Hematopoietic multipotent progenitor cell treated with erythropoietin and hydrocortisone succinate and interleukin-3 and kit ligand, for 17 days (in vitro differentiated cells): ENCODE measurements at regions not wholly inside any gene's neighbourhood (a gene's known extent, or its start where the extent isn't known, plus 50 kb on each side); places are given as distances from the start of the nearest gene placed in this dataset.

Source experiments
- DNase-seq: peaks from one replicate; pipeline ENCODE4 v3.0.0-alpha.2; 2015; ENCODE audit warnings: low spot score

DNA sequence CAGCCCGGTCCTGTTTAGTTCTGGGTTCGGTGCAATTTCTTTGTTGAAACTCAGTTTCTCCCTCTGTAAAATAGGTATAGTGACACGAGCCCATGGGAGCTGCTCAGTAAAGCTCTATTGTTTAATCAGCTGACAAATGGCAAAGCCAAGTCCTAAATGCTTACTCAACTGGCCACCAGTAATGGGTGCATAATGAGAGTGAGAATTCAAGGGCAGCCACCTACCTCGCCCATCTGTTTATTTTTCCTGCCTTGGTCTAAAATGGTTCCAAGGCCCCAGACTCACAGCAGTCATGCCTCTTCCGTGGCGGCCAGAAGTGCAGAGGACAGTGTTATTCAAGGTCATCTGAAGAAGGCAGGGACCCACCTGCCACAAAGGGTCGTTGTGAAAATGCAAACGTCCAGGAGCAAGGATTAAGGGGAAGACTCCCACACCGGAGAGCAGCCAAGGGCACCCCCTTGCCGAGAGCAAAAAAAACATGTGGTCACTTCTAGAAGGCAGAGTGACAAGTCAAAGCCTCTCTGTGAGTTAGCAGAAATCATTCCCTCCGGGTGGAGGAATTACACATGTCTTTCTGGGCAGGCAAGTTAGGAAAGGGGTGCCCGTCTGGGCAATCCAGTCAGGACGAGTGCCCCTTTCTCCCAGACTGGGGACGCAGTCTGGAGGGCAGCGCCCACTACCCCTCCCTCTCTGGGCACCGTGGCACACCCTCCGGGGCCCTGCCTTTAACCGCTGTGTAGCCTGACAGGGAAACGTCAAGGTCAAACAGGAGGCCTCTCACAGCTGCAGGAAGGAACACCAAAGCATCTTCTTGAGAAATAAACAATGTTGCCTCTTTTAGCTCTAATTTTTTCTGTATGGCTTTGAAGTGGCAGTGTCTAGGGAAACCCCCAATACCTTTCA, 186.2 kb downstream of the FOXO1 start:
- no peak for DNase-seq

DNA sequence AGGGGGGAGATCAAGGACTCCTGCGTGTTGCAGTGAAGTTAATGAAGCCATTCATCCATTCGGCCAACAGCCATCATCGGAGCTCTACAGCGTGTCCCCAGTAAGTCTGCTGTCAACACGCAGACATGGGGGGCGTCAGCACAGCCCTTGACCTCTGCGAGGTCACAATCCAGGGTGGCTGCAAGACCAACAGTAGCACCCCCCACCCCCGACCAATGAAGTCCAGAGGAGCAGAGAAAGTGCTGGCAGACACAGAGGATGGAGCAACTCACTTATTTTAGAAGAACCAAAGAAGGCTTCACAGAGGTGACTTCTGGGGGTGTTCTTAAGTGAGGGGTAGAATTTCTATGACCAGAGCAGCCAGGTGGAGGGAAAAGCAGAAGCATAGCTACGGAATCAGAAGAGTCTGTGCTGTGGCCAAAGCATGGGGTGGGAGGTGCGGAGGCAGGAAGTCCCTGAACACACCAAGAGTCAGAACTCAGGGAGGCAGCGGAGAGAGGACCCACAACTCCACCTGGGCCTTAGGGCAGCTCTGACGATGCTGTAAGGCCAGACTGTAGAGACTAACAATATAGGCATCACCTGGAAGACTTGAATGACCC, 185.4 kb downstream of the FOXO1 start:
- DNase-seq: no peak

DNA sequence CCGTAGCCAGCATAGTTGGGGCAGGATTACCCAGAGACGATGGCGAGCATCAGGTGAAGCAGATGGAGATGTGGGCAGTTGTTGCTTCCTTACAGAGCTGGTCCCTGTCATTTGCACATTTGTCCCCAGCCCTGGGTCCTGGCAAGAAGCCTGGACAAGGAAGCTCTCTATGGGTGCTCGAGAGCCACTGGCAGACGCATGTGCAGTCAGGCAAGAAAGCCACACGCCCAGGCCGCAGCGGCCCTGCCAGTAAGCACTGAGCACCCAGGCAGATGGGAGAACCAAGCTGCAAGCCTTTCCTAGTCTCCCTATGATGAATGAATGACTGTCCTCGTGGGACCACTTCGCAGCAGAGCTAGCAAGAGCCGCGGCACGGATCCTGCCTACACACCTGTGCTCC, 182.8 kb downstream of the FOXO1 start:
- no peak for DNase-seq

DNA sequence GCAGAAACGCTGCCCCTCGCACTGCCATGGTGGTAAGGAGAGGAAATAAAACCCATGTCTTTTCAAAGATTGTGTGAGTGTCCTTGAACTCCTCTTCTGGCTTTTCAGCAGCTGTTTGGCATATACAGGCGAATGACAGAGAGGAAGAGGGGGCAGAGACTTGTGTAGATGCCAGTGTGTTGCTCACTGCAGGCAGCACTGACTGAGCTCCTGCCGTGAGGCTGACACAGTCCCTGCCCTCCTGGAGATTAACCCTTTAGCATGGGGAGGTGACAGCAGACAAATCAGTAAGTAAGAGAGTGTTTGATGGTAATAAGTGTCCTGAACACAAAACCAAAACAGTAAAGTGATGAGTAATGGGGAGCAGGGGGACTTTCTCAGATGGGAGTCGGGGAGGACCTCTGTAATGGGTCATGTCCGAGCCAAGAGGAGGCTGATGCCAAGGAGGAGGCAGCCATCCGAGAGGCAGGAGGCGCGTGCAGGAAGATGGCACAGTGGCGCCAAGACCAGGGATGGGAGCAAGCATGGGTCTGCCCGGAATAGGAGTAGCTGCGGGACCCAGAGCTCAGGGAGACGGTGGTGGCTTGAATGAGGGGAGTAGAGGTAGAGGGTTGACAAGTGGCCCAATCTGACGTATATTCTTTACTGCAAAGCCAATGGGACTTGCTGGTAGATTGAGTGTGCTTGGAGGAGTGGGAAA, 182.2 kb downstream of the FOXO1 start:
- DNase-seq: no peak

DNA sequence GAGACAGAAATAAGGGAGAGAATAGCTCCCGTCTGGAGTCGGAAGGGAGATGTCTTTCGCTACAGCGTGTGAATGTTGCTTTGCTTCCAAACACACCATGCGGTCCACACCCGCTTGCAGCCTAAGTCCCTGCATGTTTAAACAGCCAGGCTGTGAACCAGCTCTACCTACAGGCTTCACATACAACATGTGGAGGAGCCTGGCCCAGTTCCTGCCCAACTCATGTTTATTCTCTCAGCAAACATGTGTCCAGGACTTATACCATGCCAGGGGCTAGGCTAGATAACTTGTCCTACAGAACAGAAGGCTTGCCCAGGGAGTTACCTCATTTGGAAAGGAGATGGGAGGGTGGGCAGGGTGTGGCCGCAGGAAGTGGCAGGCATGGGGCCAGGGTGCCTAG, 181.5 kb downstream of the FOXO1 start:
- no peak for DNase-seq

DNA sequence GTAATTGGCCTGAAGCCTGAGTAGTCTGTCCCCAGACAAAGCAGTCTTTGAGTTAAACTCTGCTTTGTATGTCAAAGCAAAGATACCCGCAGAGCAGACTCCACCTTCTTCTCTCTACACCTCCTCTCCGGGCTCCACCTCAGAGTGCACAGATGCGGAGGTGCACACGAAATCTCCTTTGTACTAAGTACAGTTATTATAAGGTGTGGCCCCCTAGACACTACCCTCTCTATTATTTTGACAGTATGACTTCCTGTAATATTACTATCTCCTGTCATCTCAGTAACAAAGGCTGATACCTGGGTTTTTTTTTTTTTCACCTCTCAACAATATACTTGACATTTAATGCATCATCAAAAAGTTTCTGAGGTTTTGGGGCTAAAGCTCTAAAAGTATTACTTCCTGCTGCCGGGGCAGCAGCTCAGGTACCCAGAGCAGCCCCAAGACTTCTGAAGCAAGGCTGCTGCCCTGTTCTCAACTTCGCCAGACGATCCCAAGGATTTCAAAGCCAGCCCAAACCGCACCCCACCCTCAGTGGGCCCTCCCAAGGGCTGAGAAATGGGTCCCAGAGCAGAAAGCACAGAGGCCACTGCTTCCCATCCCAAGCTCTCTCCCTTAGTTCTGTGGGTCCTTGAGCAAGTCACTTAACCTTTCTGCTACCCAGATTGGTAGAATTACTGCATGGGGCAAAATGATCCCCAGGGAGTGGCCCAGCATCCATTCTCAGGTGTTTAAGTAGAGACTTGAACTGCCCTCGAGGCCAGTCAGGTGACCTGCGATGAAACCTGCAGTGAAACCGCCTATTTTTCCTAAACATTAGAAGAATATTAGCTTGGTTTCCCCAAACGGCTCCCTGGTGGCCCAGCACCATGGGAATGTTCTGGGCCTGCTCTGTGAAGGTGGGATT, 180.6 kb downstream of the FOXO1 start:
- no peak for DNase-seq

DNA sequence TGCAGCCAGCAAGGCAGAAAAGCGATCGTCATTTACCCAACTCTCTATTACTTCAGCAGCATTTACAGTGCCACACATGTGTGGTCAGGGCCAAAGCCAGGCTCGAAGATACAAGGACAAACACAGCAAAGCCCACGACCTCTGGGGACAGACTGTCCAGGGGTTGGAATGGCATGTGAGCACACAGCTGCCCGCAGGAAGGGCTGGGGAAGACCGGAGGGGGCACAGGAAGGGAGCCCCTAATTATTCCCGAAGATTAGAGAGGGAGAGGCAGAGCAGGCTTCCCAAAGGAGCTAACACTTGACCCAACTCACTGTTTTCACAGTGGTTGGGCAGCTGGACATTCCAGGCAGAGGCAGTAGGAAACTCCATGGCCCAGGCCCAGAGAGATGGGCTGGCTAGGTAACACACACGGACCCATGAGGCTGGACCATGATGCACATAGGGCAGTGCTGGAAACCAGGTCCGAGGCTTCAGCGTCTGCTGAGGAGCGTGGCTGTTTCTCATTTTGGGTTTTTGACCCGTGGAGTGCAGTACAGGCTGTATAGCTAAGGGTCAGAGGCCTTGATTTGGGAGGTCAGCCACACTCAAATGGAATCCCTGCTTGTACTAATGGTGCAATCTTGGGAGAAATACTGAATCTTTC, 179.8 kb downstream of the FOXO1 start:
- DNase-seq: no peak

DNA sequence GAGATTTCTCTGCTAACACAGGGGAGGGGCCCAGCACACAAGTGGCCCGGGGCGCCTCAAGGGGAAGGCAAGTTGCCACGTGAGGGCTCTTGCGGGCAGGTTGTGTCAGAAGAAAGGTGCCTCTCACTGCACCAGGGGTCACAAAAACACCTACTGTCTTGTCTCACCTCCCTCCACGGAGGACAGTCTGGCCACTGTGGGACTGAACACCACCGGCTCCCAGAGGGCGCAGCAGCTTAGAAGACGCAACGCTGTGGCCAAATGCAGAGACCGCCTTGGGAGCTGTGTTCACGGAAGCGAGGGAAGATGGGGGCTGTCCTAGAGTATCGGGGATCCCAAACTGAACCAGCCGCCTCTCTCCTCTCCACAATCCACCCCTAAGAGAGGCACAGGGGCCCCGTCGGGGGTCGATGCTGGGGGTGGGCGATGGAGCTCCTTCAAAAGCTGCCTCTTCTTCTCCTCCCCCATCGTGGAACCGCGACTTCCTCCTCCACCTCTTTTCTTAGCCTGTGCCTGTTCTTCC, 177.5 kb downstream of the FOXO1 start:
- DNase-seq: no peak

DNA sequence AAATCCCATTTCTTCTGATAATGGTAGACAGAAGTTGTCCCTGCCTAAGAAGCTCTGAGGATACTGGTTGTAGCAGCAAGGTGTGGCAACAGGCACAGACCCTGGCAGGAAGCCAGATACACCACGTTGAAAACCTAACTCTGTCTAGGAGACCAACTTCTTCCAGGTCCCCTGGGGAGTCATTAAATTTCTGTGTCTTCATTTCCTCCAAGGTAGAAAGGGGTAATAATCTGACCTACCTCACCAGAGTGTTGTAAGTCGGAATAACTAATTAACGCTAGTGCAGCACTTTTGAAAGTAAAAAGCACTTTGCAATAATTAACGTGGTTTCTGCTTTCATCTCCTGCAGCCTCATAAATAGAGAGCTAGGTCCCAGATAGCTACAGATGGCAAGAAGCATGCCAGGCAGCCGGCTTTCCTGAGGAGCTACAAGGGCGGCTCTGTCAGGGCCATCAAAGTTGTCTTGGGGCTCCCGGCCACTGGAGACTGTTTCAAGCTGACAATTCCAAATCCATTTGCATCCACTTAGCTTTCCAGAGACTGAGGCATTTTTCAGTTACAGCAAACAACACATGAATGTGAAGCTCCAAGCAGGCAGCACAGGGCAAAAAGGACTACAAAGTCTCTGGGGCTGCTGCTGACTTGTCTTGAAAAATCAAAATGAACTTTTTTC, 176.2 kb downstream of the FOXO1 start:
- no peak for DNase-seq

DNA sequence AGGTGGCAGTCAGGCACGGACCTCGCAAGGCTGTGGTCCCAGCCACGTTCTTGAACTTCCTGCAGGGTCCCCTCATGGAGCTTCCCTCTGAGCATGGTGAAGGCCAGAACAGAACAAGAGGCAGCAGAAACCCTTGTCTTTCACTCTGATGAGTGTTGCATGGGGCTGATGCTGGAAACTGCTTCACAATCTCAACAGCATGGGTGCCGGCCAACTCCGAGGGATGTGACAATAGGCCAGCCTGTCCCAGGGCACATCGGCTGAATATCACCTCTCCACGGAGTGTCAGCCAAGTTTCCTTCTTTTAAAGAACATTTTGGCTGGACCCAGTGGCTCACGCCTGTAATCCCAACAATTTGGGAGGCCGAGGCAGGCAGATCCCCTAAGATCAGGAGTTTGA, 173.9 kb downstream of the FOXO1 start:
- DNase-seq: no peak

DNA sequence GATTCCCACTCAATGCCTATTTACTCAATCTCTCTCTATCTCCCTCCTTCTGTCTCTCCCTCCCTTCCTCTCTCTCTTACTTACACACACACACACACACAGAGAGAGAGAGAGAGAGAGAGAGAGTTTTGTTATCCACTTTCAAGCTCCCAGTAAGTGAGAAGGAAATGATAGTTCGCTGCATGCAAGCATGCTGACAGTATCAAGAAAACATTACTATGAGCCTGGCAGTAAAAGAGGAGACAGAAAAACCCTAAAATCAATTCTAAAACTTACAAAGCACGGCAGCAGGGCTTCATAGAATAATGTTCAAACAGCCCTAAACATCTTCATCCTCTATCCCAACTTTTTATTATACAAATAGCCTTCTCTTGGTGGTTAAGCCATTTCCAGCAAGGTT, 171.9 kb downstream of the FOXO1 start:
- DNase-seq: no peak

DNA sequence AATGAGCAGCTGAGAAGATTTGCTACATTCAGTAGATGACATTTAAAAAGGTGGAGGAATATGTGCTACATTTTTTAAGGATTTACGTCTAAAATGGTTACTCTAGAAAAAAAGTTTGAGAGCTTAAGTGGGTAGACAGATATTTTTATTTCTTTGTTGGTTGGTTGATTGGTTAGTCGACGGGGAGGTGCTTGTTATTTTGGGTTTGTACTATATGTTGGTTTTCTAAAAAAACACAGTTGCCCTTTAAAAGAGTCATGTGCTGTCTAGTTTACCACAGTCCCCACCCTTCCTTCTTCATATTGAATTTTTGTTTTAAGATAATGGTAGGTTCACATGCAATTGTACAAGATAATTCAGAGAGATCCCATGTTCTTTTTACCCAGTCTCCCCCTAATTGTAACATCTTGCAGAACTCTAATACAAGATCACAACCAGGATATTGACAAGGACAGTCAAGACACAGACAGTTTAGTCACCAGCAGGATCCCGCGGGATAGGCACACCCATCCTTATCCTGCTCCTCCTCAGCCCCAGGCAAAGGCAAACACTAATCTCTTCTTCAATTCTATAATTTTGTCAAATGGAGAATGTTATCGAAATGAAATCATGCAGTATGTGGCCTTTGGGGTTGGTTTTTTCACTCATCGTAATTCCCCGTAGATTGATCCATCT, 171.4 kb downstream of the FOXO1 start:
- DNase-seq: no peak

DNA sequence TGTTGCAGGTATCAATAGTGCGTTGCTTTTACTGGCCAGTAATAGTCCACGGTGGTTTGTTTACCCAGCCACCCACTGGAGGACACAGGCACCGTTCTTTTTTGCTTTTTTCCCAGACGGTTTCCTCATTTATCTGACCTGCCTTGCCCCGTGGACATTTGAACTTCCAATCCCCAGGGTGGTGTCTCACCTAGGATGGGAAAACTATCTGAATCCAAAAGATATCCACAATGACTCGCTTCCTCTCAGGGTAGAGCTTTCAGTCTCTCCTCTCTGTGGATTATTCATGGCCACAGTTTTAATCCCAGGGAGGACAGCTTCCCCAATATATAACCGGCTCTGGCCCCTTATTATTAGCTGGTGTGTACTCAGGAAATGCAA, 170.8 kb downstream of the FOXO1 start:
- DNase-seq: no peak

DNA sequence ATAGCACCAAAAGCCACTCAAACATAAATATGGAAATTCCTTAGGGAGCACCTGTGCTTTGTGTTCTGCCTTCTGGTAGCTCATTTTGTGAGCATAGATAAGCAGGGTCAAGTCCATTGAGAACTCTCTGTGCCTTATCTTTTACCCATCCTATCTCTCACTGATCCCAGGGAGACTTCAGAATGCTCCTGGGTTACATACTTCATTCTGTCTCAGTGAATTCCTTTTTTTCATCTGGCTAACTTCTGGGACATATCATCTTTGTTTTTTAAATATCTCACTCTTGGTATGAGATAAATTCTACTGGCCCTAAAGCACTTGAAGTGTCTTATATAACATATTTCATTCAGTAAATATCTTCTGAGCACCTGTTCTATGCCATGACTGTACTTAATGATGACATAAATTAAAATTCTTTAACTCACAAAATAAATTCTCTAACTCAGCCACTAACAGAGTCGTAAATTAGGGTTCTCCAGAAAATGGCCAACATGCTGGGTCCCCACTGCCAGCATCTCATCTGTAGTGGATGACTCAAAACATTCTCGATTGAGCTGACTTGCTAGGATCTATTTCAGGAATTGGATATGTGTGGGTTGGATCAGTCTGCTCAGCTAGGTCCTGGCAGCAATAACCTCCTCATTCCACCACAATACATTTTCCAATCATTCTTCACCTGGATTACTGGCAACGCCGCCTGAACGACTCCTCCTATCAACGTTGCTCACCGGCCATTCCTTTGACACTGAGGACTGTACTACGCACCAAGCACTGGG, 170.2 kb downstream of the FOXO1 start:
- DNase-seq: no peak

DNA sequence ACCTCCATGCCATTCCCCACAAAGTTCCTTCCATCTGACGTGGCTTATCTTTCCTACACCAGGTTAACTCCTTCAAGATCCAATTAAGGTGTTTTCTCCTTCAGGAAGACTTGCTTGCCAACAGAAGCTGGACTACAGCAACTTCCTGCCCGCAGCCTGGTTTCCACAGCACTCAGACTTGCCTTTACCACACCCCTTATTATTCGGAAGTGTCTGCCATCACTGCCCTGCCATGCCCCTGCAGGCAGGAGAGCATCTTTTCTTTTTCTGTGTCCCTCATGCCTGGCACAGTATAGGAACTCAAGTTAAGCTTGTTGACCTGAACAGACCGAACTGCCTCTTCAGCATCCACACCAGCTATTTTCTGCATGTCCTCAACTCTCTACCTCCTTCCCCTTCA, 168.0 kb downstream of the FOXO1 start:
- DNase-seq: no peak

DNA sequence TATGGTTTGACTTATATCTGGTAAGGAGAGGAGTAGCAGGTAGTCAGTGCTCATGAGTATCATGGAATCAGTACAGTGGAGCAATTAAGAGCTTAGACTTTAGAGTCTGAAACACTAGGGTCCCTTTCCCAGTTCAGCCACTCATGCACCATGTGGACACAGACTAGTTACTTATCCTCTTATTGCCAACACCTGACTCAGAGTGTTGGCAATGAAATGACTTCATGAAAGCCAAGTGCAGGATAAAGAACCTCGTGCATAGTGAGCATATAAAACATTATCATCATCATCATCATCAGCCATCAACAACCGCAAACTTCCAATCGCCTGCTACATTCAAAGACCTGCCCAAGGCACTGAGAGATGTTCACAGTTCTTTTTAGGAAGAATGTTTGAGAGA, 164.2 kb downstream of the FOXO1 start:
- DNase-seq: no peak

DNA sequence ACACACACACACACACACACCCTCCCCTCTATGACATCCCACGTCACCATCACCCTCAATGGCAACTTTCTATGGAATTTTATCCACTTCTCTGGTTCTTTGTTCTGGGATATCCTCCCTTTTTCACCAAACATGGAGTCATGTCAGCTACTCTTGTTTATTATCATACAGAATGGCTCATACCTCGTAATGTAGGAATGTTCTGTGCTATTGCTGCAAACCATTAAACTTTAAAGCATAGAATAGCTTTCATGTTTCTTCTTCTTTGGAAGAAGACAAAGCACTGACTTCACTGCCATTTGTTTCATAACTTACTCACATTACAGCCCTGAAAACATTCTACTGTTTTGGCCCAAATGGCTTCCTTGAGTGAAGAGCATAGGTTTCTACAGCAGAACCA, 163.4 kb downstream of the FOXO1 start:
- DNase-seq: no peak

DNA sequence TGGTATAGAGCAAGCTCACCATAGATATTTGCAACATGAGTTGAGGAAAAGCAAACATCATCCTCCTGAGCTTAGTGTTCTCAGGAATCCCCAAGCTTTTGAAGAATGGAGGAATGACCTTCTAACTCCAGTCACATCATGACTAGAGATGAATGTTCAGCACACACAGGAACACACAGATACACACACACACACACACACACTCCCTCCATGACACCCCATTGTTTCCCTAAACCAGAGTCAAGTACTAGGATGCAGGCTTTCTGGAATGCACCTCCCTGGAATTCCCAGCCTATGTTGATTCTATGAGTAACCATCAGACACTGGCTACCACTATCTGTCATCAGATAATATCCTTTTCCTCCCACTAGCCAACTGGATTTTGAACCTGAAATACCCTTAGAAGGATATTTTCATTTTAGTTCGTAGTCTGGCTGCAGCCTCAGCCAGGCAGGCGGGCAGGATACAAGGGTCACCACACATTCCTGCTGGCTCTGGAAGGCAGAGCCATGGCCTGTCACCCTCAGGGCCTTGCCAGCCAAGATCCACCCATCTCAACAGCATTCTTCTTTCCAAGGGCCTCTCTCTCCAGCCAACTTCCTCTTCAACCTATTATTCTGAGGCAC, 162.4 kb downstream of the FOXO1 start:
- DNase-seq: no peak

DNA sequence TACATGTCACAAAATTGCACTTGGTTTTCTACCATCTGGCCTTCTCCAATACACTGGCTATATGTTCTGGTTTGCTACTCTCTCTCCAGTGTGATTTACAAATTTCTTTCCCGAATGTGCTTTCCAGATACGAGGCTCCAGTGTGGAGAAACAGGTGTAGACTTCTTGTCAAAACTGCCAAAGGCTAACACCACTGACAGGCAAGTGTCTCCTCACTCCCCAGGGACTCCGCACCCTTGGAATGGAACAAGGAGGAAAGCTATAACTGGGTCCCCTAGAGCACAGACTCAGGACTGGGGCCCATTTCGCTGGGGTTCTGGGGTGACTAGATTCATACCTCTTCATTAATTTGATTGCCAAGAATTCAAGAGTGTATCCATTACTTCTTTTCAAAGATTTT, 161.8 kb downstream of the FOXO1 start:
- DNase-seq: no peak
